ENCODE measurements at regions not wholly inside any gene's neighbourhood (a gene's known extent, or its start where the extent isn't known, plus 50 kb on each side); places are given as distances from the start of the nearest gene placed in this dataset.

- Mint-ChIP-seq H3K9me3 (peaks cover 27% of the 10 kb centered on the region), H3K4me3 (no peak overlapping the region), H3K27ac (no peak overlapping the region), H3K27me3 (ENCODE audit: low read depth) (no peaks in the 10 kb centered on the region), H3K4me1 (peaks cover 13% of the 10 kb centered on the region), H3K36me3 (no peaks in the 10 kb centered on the region)
- ATAC-seq, result no peak
- TF ChIP-seq AR (CRISPR knock-in tag; IDR thresholded peaks at IDR 0.05) (no peak), JUN (CRISPR knock-in tag; IDR thresholded peaks at IDR 0.05) (no peak), EMX1 (CRISPR knock-in tag; IDR thresholded peaks at IDR 0.05) (no peak), ZNF671 (CRISPR knock-in tag; IDR thresholded peaks at IDR 0.05) (no peak), ZNF396 (CRISPR knock-in tag; IDR thresholded peaks at IDR 0.05; ENCODE audit: borderline replicate concordance) (no peak), ZNF219 (CRISPR knock-in tag; IDR thresholded peaks at IDR 0.05; ENCODE audit: borderline replicate concordance) (no peak), ATF2 (CRISPR knock-in tag; IDR thresholded peaks at IDR 0.05; ENCODE audit: borderline replicate concordance, low read depth) (no peak), IRF1 (CRISPR knock-in tag; IDR thresholded peaks at IDR 0.05) (no peak), ZNF232 (CRISPR knock-in tag; IDR thresholded peaks at IDR 0.05) (no peak), NFATC4 (CRISPR knock-in tag; IDR thresholded peaks at IDR 0.05) (no peak), PREB (CRISPR knock-in tag; IDR thresholded peaks at IDR 0.05; ENCODE audit: borderline replicate concordance) (no peak)
- ChIA-PET POLR2A (no interaction called here), CTCF (no interaction called here)
- DNase-seq (ENCODE audit: low spot score), result no peak
These were observed 453.1 kb downstream of the LTN1 start for GRCh38 chr21:28539623-28539988.

GRCh38 chr21:28538987-28539622 is 453.6 kb downstream of the LTN1 start:
- DNase-seq (ENCODE audit: low spot score) (no peak), ATAC-seq (no peak)
- POLR2A ChIA-PET, result no interaction called here
- CTCF ChIA-PET, result no interaction called here
- no peaks in the 10 kb centered on the region for H3K36me3 Mint-ChIP-seq
- no peaks in the 10 kb centered on the region for H3K27me3 Mint-ChIP-seq (ENCODE audit: low read depth)
- no peak overlapping the region for H3K27ac Mint-ChIP-seq
- peaks cover 27% of the 10 kb centered on the region for H3K9me3 Mint-ChIP-seq
- H3K4me1 Mint-ChIP-seq, result peaks cover 13% of the 10 kb centered on the region
- H3K4me3 Mint-ChIP-seq, result no peak overlapping the region
- TF ChIP-seq NR3C1 (CRISPR knock-in tag; conservative IDR thresholded peaks at IDR 0.05; ENCODE audit: low read depth) (no peak), ATF3 (CRISPR knock-in tag; conservative IDR thresholded peaks at IDR 0.05) (no peak), ZSCAN18 (CRISPR knock-in tag; IDR thresholded peaks at IDR 0.05) (no peak), SP1 (CRISPR knock-in tag; conservative IDR thresholded peaks at IDR 0.05) (no peak), ZNF317 (CRISPR knock-in tag; IDR thresholded peaks at IDR 0.05; ENCODE audit: borderline replicate concordance, low read depth) (no peak), ATF6 (CRISPR knock-in tag; IDR thresholded peaks at IDR 0.05) (no peak), RORB (CRISPR knock-in tag; IDR thresholded peaks at IDR 0.05) (no peak), NFYB (CRISPR knock-in tag; conservative IDR thresholded peaks at IDR 0.05; ENCODE audit: low read depth) (no peak), ZNF281 (CRISPR knock-in tag; IDR thresholded peaks at IDR 0.05) (no peak), CTCF (IDR thresholded peaks at IDR 0.05) (no peak)
